CD4-positive, alpha-beta T cell treated with Interleukin-2 at 100 ng/mL for 4 hours (primary cell): ENCODE measurements at regions not wholly inside any gene's neighbourhood (a gene's known extent, or its start where the extent isn't known, plus 50 kb on each side); places are given as distances from the start of the nearest gene placed in this dataset.

ENCODE experiments used
- DNase-seq: peaks from one replicate; pipeline ENCODE4 v3.0.0-alpha.2; 2020; ENCODE audit warnings: low spot score

GRCh38 chr9:107945493-107945892, 455.9 kb upstream of the KLF4 start:
- no peak for DNase-seq

DNA sequence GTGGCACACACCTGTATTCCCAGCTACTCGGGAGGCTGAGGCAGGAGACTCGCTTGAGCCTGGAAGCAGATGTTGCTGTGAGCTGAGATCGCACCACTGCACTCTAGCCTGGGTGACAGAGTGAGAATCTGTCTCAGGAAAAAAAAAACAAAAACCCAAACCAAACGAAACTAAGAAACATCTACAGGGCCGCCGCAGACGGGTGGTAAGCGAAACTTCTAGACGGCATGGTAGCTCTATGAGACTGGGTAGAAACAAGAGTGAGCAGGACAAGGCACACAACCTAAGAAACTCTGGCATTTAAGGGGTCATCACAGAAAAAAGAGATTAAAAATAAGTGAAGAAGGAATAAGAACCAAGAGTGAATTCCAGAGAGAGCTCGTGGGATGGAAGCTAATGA, 454.8 kb upstream of the KLF4 start:
- no peak for DNase-seq

- DNase-seq = no peak
Observed at GRCh38 chr9:107943901-107944300, 454.3 kb upstream of the KLF4 start.

DNA sequence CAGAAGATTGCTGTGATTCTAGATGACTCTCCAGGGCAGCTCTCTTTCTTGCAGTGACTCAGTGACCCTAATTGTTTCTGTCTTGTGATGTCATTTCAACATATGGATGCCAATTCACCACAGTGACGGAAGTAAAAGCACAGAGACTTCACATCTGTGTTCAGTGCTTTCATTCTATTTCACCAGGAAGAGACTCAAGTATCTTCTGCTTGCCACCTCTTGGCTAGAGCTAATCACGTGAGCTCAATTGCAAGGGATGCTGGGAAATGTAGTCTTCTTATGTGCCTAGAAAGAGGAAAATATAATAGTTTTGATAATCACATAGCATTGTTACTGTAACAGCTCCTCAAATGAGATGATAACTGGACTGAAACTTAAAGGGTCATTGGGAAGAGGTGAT, 453.3 kb upstream of the KLF4 start:
- no peak for DNase-seq

- DNase-seq = no peak
Observed at GRCh38 chr9:107942291-107942690, 452.7 kb upstream of the KLF4 start.

- DNase-seq = no peak
Observed at GRCh38 chr9:107940616-107941595, 451.3 kb upstream of the KLF4 start.

GRCh38 chr9:107938801-107939386, 449.3 kb upstream of the KLF4 start:
- DNase-seq = no peak

- DNase-seq = no peak
Observed at GRCh38 chr9:107935931-107936330, 446.4 kb upstream of the KLF4 start.

DNA sequence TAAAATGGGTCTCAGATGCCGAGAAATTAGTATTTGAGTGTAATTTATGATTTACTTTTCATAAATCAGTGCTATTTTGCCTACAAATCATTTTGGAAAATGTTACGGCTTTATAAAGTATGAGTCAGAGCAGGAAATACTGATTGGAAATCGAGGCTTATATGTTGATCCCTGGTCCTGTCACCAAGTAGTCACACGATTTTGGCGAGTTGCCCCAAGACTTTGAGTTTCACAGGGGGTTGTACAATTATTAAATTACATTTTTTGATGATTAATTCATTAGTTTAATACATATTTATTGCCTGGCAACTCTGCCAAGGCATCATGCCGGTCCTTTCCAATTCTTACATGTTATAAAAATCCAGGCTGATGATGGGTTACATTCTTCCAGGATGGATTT, 443.9 kb upstream of the KLF4 start:
- no peak for DNase-seq

DNA sequence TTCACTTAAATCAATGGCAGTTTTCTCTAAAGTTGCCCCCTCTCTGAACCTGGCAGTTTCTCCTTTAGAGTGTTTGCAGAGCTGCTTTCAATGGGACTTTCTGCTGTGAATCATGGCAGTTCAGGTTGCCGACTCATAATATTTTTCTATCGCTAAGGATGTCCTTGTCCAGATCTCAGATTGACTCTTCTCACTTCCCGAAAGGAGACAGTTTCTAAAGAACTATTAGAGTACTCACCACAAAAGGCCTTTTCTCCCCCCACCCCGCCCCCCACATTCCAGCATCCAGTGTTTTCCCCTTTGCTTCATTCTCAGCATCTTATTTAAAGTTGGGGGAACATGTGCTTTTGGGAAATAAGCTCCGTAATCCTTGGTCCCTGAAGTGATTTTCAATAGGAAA, 443.5 kb upstream of the KLF4 start:
- no peak for DNase-seq

GRCh38 chr9:107932601-107933000, 443.0 kb upstream of the KLF4 start:
- DNase-seq = no peak

DNA sequence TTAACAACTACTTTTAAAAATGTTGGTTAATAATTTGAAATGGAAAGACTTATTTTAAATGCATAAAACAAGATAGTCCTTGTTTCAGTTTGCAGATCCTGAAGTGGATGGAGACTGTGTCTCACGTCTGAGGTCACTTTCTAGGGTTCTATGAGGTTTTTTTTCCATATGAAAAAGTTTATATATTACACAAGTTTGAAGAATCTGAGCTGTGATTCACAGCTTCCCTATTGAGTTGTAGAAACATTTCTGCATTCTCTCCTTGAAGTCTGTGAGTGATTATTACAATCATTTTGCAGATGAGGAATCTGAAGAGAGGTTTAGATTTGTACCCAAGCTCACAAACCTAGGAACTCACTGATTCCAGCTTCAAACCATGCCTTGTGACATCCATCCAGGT, 442.5 kb upstream of the KLF4 start:
- no peak for DNase-seq

- DNase-seq = no peak
Observed at GRCh38 chr9:107931071-107931715, 441.6 kb upstream of the KLF4 start.

- DNase-seq = no peak
Observed at GRCh38 chr9:107929443-107929842, 439.9 kb upstream of the KLF4 start.

DNA sequence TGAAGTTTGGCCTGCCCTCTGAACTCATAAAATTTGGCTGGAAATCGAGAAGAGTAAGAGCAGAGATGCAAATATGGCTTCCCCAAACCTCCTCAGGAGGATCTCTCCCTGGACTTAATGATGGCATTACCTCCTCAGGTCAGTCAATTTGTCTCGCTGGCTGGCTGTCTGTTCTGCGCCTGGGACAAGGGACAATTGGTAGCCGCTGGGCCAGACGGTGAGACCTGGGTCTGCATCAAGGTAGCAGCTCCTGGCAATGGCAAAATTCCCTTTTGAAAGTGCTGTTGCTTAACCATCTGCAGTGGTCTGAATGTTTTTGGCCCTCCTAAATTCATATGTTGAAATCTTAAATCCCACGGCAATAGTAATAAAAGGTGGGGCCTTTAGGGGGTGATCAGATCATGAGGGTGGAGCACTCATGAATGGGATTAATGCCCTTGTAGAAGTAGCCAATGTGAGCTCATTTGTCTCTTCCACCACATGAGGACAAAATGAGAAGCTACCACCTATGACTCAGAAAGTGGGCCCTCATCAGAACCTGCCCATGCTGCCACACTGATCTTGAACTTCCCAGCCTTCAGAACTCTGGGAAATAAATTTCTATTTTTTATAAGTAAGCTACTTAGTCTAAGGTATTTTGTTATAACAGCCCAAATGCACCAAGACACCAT, 439.3 kb upstream of the KLF4 start:
- no peak for DNase-seq

DNA sequence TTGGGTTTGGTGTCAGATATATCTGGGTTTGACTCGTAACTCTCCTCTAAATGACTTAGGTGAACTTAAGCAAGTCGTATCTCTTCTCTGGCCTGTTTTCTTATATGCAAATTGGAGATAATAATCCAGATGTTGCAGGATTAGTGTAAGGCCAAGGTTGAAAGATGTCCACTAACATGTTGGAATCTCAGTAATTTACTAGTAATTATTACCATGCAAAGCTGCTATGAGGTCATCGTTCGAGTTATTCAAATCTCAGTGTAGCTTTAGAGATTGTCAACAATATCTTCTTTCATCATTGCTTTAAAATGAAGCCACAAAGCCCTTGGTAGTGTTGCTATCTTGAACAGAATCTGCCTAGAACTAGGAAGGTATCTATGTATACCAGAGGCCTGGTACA, 437.7 kb upstream of the KLF4 start:
- DNase-seq = no peak

- no peak for DNase-seq
Observed at GRCh38 chr9:107925749-107926297, 436.3 kb upstream of the KLF4 start.

GRCh38 chr9:107922260-107922659, 432.7 kb upstream of the KLF4 start:
- DNase-seq = no peak

GRCh38 chr9:107919263-107919662, 429.7 kb upstream of the KLF4 start:
- no peak for DNase-seq

DNA sequence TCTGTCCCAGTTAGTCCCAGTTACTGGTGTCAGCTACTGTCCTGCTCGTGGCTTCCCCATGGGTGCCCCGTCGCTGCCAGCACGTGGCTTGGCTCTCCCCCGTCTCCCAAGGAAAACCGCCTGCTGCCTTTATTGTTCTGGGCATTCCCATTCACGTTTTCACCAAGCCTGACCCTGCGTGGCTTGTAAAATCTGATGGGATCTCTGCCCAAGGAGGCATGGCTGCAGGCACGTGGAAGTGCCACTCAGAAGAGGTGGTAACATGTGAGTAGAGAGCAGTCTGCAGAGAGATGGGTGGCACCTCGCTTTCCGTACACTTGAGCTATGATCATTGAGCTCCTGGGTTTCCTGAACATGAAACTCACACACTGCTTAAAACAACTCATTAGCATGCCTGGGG, 429.2 kb upstream of the KLF4 start:
- no peak for DNase-seq

DNA sequence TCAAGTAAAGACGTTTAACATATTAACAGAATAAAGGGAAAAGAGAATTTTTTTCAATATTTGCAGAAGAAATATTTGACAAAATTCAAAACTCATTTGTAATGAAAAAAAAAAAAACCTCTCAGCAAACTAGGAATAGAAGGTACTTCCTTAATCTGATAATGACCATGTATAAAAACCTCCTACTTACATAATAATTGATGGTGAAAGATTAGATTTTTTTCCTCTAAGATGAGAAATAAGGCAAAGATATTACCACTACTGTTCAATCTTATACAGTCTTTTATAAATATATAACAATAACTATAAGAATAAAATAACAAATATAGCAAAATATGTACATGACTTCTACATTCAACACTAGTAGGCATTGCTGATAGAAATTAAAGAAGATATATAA, 424.6 kb upstream of the KLF4 start:
- DNase-seq = no peak

DNA sequence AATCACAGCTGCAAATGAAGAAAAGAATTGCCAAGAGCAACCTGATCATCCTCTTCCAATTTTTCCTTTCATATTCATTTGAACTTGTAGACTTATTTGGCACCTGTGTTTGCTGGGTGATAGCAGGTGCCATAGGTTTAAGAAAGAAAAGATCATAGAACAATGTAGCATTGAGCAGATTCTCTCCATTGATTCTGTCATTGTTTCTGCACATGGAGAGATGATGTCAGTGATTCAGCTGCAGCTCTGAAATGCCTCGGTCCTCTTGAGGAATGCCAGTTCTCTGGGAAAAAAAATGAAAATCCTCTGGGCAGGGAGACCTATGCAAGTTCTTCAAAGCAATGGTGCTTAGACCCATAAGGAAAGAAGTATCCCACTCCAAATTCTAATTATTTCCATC, 418.1 kb upstream of the KLF4 start:
- no peak for DNase-seq
